NCI-H2227 (cell line): ENCODE measurements at regions not wholly inside any gene's neighbourhood (a gene's known extent, or its start where the extent isn't known, plus 50 kb on each side); places are given as distances from the start of the nearest gene placed in this dataset.
A peak's percentile ranks its signal among the peaks of the same experiment; 100 is the strongest.

Experiments used
- DNase-seq: peaks from one replicate; lab custom pipeline; 2025; ENCODE audit not compliant: unreplicated experiment; lab: John Stamatoyannopoulos, UW

GRCh38 chr4:151998723-151999122 is 237.9 kb upstream of the GATB start:
- DNase-seq, result no peak

DNA sequence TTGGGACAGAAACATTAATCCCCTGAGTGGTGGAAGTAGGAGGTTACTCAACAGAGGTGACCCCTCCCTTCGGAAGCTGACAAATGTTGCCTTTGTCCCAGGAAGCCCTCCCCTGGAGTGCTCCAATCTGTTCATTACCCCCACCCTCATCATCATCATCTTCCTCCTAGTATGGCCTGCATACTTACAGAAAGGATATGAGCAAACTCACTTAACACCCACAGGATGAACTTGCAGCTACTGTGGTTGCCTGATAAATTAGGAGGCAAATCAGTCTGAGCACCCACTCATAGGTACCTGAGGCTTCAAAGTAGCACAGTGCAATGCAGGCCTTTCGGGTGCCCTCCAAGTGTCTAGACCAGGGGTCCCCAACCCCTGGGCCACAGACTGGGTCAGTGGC is 236.7 kb upstream of the GATB start:
- DNase-seq, result no peak

DNA sequence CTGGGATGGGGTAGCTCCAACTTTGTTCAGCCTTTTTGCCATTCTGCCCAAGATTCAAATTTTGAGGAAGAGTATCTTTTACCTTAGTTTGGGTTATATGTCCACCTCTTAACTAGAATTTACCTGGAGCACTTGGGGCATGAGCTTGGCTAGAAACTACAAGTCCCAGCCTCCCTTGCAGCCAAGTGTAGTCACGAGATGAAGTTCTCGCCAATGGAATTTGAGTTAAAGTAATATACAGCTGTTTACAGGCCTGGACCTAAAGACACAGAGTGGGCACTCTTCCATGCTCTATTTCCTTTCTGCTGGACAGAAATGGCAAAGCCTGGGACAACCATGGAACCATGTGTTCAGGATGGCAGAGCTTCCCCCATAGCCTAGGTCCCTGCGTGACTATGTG is 233.6 kb upstream of the GATB start:
- no peak for DNase-seq

GRCh38 chr4:151993521-151993920 is 232.7 kb upstream of the GATB start:
- DNase-seq, result no peak

- DNase-seq, result no peak
Measured at GRCh38 chr4:151992332-151993154, 231.7 kb upstream of the GATB start.

GRCh38 chr4:151991884-151992167 is 231.0 kb upstream of the GATB start:
- DNase-seq, result peak; percentile 21

DNA sequence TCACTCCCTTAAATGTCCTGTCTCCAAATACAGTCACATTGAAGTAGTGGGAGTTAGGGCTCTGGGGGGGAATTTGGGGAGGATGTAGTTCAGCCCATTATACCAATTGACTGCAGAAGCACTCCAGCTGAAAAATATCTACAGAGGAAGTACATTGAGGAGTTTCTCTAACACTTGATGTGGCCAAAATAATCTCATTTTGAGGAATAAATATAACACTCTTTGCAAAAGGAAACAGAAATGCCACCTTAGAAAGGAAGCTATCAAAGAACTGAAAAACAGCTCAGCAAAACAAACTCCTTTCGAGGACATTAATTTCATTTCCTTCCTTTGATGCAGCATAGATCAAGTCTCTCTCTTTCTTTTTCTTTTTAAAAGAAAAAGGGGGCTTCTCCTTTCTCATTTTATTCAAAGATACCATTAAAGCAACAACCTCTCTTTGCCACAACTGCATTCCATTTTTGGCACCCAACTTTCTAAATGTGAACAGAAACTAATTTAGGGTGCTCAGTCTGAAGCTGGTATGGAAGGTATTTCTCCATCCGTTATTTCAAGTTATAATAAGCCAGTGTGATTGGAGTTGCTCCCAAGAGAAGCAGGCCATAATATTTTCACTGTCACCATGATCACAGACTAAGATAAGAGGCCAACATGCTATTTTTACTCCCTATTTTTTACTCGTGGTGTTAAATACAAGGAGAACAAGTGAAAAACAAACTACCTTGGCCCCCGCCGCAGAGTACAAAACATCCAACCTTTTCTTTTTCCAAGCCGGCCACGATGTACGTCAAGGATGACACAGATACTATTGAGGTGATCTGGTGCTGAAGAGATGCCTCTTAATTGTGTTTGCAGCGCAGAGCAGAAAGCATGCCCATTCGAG is 230.4 kb upstream of the GATB start:
- no peak for DNase-seq

DNA sequence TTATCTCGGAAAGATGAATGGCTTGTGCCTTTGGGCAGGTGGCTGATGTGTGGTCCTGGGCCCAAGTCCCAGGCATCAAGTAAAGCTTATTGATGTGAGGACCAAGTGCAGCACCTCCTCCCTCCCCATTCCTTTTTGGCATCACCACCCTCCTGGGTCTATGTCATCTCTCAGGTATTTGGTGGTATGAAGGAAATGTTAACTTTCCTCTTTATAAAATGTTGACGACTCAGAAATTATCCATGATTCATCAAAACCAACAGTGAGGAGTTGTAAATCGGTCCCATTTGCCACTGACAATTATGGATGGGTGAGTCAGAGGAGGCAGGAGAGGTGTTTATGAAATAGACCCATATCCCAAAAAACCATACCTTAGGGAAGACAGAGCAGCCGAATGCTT is 229.4 kb upstream of the GATB start:
- DNase-seq, result no peak

DNA sequence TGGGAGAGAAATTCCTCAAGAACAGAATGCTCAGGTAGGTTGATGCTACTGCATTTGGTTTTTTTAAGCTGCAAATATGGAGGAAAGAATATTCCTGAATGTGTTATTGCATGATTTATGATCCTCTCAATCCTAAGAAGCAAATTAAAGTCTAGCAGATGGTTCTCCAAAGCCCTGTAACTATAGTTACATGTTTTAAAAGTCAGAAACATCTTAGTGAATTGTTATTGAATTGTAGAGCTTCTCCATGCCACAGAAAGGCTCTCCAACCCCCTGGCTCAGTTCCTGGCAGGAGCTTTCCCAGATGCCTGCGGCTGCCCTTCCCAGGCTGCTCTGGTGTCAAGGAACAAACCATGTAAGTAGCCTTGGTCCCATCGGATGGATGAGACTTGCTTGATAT is 227.8 kb upstream of the GATB start:
- DNase-seq, result no peak

GRCh38 chr4:151987606-151988005 is 226.8 kb upstream of the GATB start:
- no peak for DNase-seq

DNA sequence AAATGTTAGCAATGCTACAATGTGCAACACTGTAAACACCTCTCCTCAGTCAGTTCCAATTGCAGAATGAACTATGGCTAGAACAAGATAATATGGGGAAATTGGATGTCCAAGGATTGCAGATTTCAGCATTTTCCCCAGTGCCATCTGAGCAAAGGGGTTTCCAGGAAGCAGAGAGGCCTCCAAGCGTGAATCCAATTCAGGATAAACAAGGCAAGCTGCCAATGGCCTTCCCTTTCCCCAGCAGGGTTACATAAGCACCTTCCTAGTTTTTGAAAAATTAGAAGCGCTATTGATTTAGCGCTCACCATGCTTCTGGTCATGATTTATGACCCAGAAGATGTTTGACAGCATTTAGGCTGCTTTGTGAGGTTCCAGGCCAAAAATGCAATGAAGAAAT is 223.0 kb upstream of the GATB start:
- peak; percentile 9 for DNase-seq

DNA sequence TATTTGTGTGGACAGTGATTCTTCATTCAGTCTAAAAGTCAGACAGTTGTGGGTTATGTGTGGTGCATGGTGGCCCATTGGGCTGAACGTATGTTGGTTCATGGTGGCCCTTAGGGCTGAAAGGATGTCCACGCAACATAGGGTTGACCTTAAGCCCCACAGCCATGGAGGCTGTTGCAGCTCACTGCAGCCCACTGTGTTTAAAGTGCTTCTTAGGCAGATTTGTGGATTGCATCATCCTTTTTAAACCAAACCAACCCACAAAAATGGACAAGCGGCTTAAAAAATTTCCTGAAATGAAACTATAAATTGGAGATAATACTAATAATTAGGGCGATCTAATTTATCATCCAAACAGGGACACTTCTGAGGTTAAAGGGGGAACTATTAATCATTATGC is 219.0 kb upstream of the GATB start:
- no peak for DNase-seq

DNA sequence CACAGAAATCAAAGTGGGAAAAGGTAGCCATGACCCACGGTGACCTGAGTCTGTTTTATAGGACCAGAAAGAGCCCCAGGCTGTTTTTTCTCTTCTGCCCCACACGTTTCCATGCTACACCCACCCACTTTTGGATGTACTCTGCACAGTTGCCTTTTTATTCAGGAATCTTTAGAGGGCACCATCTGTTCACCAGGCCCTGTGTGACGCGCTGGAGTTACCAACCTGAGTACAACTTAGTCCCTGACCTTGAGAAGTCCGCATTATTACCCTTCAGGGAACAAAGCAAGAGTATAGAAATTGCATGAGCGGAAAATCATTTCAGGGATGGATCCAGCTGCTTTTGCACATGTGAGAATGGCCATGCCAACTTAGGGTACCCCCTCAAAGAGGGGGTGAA is 207.8 kb upstream of the GATB start:
- no peak for DNase-seq

- no peak for DNase-seq
Measured at GRCh38 chr4:151967074-151967473, 206.3 kb upstream of the GATB start.

GRCh38 chr4:151962138-151962823 is 201.5 kb upstream of the GATB start:
- no peak for DNase-seq

GRCh38 chr4:151961456-151961855 is 200.6 kb upstream of the GATB start:
- no peak for DNase-seq

GRCh38 chr4:151960449-151961230 is 199.8 kb upstream of the GATB start:
- DNase-seq, result no peak

- no peak for DNase-seq
Measured at GRCh38 chr4:151957153-151957552, 196.3 kb upstream of the GATB start.

DNA sequence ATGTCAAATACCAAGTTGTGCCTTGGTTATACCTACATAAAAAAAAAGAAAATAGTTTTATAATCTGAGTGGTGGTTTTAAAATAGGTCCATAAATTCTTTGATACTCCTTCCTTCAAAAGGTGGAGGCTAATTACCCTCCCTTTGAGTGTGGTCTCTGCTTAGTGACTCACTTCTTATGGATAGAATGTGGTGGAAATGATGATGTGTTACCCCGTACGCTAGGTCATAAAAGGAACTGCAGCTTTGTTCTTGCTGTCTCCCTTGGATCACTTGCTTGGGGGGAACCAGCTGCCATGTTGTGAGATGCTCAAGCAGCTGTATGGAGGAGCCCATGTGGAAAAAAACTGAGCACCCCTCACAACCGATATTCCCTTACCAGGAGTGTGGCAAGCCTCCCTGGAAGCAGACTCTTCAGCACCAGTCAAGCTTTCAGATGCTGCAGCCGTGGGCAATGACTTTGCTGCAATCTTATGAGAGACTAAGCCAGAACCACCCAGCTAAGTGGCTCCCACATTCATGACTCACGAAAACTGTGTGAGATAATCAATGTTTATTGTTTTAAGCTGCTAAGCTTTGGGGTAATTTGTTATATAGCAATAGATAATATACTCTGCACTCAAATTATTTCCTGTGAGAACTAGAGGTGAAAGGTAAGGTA is 195.0 kb upstream of the GATB start:
- no peak for DNase-seq

GRCh38 chr4:151953795-151954372 is 193.1 kb upstream of the GATB start:
- DNase-seq, result no peak
